ENCODE measurements at regions not wholly inside any gene's neighbourhood (a gene's known extent, or its start where the extent isn't known, plus 50 kb on each side); places are given as distances from the start of the nearest gene placed in this dataset.

DNA sequence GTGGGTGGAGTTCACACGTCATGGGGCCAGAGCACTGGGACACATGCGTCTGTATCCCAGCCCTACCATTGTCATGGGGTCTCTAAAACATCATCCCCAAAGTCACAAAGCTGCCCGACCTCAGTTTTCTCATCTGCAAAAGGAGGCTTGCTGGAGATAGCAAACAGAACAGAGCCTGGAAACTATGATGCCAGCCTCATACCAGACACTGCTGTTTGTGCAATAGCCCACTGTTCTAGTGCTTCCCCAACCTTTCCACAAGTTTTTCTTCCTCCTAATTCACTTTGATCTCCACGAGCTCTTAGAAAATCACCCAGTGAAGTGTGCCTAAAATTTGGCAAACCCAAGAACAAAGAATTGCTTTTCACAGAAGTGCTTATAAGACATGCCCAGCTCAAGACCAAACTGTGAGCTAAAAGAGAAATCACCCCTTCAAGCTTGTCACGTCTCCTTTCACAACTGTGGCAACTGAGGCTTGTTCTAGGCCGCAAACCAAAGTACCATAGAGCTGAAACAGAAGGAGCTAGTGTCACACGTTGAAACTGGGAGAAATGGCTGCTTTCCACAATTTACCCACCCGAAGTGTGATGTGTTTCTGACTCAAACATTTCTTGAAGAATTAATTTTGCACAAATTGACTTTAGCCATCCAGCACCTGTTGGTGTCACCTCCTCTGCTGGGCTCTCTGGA, 162.7 kb upstream of the ID2 start:
- no peak for DNase-seq

DNA sequence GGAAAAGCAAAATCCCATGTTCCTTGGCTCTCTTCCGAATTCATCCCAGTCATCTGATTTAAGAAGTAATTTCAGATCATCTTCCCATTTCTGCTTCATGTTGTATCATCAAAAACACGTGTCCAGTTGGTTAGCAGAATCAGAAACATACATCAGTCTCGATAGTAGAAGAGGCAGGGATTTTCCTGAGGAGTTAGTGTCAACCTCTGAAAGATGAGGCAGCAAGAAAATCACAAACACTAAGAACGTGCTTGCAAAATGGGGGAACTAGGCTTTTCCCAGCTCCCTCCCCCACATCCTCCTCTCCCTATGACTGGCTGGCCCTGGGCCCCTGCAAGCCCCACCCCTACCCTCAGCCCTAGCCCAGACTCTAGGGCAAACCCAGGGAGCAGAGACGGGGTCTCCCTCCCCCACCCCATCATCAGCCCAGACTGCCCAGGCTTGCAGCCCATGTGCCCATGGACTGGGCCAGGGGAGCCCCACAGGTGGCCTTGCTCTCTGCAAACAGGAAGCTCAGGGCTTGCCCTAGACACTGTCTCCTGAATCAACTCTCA, 161.0 kb upstream of the ID2 start:
- DNase-seq, result no peak

DNA sequence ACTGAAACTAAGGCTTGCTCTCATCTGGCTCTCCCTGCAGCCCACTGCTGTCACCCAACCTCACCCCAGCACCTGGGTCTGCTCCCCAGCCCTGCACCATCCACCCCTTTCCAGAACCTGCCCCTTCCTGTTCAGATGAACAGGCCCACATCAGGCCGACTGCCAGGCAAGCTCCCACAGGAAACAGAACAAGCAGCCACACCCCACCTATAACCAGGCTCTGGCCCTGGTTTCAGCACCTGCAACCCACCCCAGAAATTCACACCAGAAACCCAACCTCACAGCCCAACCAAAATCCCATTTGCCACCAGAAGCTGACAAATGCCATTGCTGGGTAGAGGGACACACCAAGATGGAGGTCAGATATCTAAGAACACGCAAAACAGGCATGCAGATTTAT, 159.2 kb upstream of the ID2 start:
- DNase-seq, result no peak

DNA sequence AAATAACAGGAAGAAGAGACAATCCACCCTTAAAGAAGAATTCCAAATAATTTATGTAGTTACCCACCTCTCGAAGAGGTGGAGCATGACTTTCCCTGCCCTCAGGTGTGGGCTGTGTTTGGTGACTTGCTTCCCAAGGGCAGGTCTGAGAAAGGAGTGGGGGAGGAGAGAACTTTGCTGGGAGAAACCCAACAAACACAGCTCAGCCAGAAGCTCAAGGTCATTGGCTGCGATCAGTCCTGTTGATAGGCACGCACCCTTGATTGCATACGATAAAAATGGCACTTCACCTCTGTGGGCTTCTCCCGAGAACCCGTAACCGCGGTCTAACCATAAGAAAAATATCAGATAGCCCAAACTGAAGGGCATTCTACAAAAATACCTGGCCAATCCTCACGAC, 157.5 kb upstream of the ID2 start:
- DNase-seq, result no peak

DNA sequence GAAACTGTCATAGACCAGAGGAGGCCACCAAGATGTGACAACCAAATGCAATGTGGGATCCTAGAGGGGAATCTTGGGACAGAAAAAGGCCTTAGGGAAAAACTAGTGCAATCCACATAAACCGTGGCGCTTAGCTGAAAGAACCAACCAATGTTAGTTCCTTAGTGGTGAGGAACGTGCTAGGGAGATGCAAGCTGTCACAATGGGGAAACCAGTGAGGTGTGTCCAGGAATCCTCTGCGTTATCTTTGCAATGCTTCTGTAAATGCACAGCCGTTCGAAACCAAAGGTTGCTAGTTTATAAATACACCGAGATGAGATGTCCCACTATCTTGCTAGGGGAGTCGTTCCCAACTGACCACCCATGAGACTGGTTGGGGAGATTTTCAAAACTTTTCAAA, 157.0 kb upstream of the ID2 start:
- no peak for DNase-seq

DNA sequence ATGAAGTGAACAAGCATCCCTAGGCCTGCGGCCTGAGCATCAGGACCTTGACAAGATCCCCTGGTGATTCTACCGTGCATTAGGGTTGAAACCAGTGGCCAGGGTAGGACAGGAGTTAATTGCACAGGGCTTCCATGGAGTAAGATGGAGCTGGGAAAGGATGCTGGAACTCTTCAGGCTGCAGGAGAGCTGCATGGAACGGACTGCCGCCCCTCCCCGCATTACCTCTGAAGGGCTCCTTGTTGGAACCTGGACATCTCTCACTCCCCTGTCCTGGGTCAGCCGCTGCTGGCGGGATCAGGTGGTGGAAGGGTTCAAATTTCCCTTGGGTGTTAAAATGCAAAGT, 156.6 kb upstream of the ID2 start:
- DNase-seq, result no peak

DNA sequence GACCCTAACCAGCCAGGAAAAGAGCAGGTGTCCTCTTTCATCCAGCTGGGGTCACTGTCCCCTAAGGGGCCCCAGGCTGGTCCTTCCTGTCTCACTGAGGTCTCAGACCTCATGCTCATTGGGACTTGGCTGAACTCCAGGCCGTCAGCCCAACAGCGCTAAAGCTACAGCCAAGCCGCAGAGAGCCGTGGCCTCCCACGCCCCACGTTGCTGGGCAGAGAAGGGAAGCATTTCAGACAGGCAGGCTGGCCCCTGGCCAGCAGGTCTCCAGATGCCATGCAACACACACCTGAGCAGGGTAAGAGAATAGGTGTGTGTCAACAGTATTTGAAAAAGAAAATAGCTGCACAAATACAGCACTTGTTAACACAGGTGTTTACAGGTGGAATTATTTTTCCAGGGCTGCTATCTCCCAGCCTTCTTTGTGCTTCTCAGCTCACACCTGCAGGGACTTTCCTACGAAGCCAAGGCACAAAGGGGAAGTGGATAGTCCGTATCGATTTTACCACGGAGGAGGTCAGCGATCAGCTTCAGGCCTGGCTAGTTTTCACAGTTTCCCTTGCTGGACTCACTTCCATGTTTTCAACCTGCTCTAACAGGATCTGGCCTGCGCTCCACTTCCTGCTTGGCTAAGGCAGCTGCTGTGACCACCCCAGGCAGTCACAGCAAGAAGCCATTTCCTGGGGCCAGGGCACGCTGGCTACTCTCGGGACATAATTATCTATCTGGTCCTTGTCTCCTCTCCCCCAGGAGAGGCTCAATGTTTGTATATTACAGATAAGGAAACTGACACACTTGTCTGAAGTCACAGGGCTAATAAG, 156.1 kb upstream of the ID2 start:
- DNase-seq, result peak; percentile 63

DNA sequence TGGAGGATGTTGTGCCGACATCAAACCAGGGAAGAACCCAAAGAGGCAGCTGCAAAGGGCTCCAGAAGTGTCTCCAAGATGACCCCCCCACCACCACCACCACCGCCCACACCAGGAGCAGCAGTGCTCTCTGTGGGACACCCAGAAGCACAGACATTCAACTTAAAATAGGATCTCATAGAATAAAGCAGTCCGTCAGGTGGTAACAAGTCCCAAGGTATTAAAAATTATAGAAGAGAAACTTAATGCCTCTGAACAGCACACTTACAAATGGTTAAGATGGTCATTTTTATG, 155.5 kb upstream of the ID2 start:
- no peak for DNase-seq

DNA sequence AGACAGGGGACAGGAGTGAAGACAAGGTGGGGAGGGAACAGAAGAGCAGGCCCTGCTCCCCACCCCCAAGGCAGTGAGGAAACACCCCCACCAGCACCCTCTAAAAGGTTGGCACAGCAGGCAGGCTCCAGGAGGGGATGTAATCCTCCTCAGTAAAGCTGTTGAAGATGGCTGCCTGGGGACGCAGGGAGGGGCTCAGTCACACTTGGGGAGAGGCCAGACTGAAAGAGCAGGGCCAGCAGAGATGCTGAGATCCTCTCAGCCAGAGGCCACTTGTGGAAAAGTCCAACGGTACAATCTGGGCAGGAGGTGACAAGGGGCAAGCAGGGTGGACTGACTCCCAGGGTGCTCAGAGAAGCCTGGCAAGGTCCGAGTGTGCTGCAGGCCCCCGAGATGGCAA, 154.8 kb upstream of the ID2 start:
- DNase-seq, result no peak

DNA sequence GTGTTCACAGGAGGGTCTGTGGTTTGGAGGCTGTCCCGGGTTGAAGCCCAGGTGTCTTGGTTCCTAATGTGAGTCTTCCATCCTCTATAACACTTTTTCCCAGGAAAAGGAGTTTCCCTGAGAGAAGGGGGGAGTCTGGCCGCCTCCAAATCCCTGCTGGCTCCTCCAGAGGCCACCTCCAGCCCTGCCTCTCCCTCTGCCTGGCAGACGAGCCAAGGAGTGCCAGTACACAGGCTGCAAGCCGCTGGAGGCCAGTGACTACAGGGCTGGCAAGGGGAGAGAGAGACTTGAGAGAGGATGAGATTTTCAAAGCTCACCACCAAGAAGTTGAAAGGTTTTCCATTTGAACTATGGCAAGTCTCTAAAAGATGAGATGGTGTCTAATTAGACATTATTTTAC, 154.2 kb upstream of the ID2 start:
- DNase-seq, result no peak

DNA sequence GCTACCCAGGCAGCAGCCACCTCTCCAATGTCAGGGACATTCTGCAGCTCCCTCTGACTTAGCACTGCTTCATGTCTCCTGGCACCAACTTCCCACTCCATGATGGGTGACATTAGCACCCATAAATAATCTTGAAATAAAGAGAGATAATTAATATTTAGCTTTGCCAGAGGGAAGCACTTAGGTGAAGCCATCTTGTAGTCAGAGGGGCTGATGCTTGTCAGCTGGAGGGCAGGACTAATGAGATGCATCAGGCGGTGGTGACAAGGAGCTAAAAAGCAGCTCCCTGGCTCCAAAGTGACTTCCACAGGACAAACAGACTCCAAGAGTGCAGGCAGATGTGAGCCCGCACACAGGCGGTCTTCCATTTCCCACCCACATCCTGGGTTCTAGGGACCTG, 153.0 kb upstream of the ID2 start:
- DNase-seq, result no peak

DNA sequence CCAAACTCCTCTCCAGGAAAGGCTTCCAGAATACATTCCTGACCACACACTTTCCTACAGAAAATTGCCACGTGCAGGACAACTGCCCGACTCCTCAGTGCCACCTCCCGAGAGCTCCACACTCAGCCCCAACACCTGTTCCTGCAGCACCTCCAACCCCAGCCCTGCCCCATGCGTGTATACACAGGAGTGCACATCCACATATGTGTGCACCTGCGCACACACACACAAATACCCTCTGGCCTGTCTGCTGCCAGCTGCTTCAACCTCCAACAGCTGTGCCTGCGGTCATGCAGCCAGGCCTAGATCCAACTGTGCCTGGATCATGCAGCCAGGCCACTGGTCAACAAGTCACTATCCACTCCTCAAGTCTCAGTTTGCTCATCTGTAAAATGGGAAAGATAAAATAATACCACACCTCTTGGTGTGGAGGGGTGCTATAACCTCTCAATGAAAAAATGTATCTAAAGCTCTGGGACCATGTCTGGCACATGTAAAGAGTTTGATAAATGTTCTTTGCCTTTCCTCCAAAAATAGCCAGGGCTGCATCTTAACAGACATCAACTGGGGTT, 152.1 kb upstream of the ID2 start:
- no peak for DNase-seq

DNA sequence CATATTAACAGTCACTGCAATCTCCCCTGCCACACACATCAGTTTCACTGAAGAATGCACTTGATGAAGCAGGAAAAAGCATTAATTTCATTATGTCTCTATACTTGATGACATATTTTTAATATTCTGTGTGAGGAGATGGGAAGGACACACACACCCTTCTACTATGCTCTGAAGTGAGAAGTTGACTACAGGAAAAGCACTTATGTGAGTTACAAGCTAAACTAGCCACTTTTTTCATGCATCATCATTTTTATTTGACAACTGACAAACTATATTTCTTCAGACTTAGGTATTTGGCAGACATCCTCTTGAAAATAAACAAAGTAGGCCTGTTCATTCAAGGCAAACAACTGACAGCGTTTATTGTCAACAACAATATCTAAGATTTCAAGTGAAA, 150.4 kb upstream of the ID2 start:
- DNase-seq, result no peak

DNA sequence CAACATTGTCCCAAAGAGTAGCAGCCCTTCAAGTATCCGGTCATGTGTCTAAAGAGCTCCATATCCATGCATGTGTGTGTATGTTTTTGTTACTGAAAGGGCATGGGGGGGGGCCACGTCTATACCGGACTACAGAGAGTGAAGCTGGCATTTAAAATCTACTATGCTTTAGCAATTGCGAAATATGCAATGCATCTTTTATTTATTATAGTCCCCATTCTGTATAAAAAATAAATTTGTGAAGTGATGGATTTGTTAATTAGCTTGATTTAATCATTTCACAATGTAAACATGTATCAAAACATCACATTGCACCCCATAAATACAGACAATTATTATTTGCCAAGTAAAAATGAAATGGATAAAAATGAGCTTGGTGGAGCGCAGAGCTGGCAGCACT, 149.4 kb upstream of the ID2 start:
- DNase-seq, result no peak

DNA sequence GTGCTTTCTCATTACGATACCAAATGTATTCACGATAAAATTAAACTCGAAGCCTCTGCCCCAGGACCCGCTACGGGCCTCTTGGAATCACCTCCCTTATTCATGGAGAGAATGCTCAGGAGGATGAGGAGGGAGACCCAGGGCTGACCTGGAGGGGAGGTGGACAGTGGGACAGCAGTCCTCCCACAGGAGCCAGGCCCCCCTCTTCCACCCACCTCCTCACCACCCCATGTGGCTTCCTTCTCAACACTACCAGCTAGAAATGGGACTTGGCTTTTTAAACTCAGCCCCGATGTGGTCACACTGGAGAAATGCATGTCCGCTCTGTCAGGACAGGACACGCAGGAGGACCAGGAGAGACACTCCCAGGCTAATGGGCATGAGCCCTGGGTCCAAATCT, 147.9 kb upstream of the ID2 start:
- no peak for DNase-seq

DNA sequence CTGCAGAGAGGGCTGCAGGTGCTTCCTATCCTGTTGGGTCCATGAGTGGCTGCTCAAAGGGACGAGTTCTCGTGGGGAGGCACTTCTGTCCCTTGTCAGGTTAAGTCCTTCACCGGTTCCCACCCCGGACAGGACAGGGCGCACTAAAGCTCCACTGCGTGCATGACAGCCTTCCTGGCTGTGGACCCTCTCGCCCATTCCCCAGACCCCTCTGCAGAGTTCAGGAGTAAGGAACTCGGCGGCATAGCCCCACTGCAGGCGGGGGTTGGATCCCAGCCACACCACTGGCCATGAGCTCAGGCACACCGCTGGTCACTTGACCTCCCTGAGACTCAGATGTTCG, 147.5 kb upstream of the ID2 start:
- no peak for DNase-seq

DNA sequence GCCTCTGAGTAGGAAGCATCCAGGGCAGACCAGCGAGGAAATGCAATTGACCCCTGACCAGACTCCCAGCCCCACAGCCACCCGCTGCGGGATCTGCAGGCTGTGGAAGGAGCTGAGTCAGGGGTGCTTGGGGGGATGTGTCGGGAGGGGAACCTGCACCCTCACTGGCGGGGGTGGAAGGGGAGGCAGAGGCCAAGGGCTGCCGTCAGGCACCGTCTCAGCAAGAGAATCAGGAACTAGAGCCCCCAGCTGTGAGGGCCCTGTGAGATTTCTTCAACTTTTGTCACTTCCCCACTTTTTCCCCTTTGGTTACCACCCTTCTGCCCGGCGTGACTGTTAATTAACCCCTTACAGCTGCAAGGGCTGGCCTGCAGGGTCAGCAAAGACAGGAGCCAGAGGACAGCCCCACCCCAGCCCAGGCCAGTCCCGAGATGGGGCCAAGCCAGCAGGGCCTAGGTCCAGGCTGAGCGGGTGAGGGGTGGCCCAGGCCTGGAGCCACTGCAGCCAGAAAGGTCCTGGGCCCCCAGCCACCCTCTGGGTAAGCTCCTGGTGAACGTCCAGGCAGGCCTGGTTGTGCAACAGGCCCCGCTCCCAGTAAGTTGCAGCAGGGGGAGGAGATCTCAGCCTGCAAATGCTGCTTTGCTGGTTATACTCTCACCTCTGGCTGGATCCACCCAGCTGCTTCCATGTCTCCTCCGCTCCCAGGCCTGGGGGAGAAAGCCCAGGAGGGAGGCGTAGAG, 147.0 kb upstream of the ID2 start:
- peak; percentile 43 for DNase-seq

DNA sequence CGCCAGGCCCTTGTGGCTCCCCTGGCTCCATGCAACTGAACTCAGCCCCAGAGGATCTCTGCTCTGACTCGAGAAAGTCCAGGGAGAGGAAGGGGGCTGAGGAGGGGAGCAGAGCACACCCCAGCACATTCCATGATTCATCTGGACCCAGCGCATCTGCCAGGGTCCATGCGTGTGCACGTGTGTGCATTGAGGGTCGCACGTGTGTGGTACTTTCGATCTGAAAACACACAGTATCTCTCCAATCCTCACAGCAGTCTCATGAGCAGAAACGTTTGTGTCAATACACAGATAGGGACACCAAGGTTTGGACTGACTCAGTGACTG, 146.4 kb upstream of the ID2 start:
- DNase-seq, result no peak

DNA sequence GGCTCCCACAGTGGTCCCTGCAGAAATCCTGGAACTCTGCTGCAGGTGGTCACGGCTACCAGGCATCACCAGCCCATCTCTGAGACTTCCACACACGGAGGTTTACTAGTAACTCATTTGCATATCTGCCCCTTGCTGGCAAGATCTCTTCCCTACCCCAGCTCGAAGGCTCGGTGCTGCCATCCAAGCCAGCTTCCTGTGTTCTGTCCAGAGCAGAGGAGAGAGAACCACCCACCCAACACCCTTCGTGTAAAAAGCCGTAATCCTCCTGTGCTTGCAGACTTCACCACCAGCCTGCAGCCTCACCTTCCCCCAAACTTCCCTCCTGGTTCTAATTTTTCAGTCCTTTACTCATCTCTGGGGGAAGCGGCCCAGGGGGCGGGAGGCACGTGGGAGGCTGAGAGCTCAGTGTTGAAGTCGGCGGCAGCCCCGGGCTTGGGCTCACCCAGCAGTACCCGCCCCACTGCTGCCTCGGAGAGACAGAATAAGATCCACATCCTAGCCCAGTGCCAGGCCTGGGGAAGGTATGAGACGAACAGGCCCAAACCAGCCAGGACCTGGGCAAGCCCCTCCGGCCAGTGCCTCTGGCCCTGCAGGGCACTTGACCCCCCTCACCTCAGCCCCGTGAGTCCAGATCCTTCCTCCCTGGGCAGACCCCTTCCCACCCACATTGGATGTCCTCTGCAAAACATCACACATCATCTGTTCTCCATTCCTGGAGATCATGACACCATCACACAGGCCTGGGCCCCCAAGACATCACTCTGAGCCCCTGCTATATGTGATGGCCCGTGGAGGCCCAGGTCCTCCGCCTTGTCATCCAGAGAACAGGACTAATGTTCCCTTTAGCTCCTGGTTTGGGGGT, 145.8 kb upstream of the ID2 start:
- no peak for DNase-seq

DNA sequence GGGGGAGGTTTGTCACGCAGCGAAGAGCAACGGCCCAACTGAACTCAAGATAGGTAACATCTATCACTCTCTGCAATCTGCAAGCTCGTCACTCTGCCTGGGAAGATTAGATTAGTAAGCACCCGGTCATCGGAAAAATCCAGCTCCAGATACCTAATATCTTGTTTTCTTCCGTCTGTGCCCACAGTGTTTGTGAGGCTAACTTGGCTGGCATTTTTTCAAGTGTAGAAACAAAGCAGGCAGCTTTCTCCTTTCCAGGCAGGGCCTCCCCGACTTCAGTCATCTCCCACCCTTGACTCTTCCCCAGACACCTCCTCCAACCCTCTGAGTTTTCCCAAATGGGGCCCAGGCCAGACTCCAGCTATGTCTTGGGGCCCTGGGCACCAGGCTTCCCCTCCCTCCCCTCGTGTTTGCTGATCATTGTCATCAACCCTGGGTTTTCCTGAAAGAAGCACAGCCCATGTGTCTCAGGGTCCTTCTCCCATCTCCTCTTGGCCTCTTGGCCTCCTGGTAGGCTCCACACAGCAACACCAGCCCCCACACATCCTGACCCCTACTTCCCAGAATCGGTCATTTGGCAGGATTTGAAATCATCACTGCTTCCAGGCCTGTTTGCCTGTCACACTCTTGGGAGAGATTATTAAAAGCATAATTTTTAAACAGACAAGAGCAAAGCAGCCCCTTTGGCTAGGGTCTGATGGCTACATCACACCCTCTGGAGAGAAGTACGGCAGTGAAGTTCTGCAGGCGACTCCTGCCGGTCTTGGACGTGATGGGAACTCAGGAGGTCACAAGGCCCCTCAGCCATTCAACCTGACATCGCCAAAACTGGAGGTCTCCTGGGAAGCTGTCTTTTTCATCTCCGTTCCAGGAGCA, 144.9 kb upstream of the ID2 start:
- DNase-seq, result no peak

DNA sequence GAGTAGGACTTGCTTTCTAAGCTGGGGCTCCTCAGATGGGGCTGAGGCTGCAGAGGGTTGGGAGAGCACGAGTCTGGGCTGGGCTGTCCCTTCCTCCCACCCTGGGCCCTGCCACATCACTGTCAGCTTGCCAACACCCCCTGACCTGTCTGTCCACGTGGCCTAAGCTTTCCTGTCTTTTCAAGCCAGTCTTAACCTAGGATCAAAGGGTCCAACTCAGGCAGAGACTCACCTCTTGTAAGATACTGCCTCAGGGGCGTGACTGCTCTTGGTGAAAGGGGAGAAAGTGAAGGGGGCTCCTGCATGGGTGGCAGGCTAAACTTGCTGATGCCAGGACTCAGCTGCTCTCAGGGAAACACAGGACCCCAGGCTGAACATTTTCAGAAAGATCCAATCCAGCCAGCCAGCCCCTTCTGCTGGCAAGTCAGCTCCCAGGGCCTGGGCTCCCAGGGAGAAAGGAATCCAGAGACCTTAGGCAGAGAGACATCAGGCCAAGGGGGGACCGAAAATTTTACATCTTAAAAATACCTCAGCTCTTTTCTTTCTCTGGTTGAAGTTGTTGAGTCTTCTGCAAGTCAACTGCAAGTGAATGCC, 144.2 kb upstream of the ID2 start:
- DNase-seq, result no peak
